Transverse colon (tissue), 4 donors: ENCODE measurements at regions not wholly inside any gene's neighbourhood (a gene's known extent, or its start where the extent isn't known, plus 50 kb on each side); places are given as distances from the start of the nearest gene placed in this dataset.

Source experiments
- POLR2AphosphoS5 ChIP-seq, 3 donors: sonication (generic); formaldehyde crosslinking; IDR thresholded peaks; one replicate each; pipeline ENCODE4 v1.6.1; 2016; ENCODE audit warnings: antibody characterized with exemption in 3 of 3
- TF ChIP-seq, protein P1 (sequence below), 5 experiments: fragments of 200-600 bp in 3 of 5; fragments of 450-650 bp in 2 of 5; sonication (generic) in 3 of 5; IDR thresholded peaks; 1 replicate in 2 of 5; 2 replicates in 3 of 5; pipeline ENCODE4 v1.5.1; 2016 to 2017; ENCODE audit warnings: antibody characterized with exemption in 5 of 5, inconsistent platforms in 3 of 5, mild to moderate bottlenecking in 2 of 5, moderate library complexity in 1 of 5

- TF ChIP-seq, protein P1, sequence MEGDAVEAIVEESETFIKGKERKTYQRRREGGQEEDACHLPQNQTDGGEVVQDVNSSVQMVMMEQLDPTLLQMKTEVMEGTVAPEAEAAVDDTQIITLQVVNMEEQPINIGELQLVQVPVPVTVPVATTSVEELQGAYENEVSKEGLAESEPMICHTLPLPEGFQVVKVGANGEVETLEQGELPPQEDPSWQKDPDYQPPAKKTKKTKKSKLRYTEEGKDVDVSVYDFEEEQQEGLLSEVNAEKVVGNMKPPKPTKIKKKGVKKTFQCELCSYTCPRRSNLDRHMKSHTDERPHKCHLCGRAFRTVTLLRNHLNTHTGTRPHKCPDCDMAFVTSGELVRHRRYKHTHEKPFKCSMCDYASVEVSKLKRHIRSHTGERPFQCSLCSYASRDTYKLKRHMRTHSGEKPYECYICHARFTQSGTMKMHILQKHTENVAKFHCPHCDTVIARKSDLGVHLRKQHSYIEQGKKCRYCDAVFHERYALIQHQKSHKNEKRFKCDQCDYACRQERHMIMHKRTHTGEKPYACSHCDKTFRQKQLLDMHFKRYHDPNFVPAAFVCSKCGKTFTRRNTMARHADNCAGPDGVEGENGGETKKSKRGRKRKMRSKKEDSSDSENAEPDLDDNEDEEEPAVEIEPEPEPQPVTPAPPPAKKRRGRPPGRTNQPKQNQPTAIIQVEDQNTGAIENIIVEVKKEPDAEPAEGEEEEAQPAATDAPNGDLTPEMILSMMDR (IDR thresholded peaks at IDR 0.05) = no peak
- no peak for TF ChIP-seq POLR2AphosphoS5 (IDR thresholded peaks at IDR 0.05)
These were observed 441.8 kb downstream of the ZEB2 start for GRCh38 chr2:144078106-144078505.
